ENCODE measurements at regions not wholly inside any gene's neighbourhood (a gene's known extent, or its start where the extent isn't known, plus 50 kb on each side); places are given as distances from the start of the nearest gene placed in this dataset.

- Histone ChIP-seq H3K18ac (ENCODE audit: low read length) (no peak overlapping the region), H3K4me2 (ENCODE audit: insufficient read depth, low read length, poor library complexity, severe bottlenecking) (no peak overlapping the region), H2BK15ac (ENCODE audit: low read length) (no peak overlapping the region), H4K91ac (ENCODE audit: low read depth, low read length, poor library complexity) (no peak overlapping the region), H3K36me3 (replicated peaks in 1 of 2; ENCODE audit: control insufficient read depth in 2 of 2, insufficient read depth in 2 of 2, low read length in 2 of 2) (no peaks in the 10 kb centered on the region), H3K9ac (ENCODE audit: low read depth, low read length, poor library complexity) (no peak overlapping the region), H4K8ac (ENCODE audit: low read depth, low read length) (no peak overlapping the region), H3K9me3 (replicated peaks in 1 of 2; ENCODE audit: control insufficient read depth in 2 of 2, insufficient read depth in 1 of 2, low read depth in 1 of 2, low read length in 2 of 2) (no peaks in the 10 kb centered on the region), H3K27ac (replicated peaks; ENCODE audit: low read length) (no peak overlapping the region), H3K4me1 (ENCODE audit: control insufficient read depth in 2 of 2, insufficient read depth in 1 of 2, low read depth in 1 of 2, low read length in 2 of 2) (peaks cover 0 to 5% of the 10 kb centered on the region in 2 donors), H3K27me3 (ENCODE audit: control insufficient read depth in 3 of 3, insufficient read depth in 3 of 3, low read depth in 1 of 3, low read length in 3 of 3) (no peaks in the 10 kb centered on the region), H3K23ac (ENCODE audit: low read depth, low read length, poor library complexity) (no peak overlapping the region), H3K4me3 (ENCODE audit: low read length in 2 of 2) (no peak overlapping the region), H2BK5ac (ENCODE audit: low read length) (no peak overlapping the region), H3K4ac (ENCODE audit: low read length) (no peak overlapping the region), H2BK12ac (ENCODE audit: low read length) (no peak overlapping the region), H2AK5ac (ENCODE audit: low read depth, low read length) (no peak overlapping the region), H2BK120ac (ENCODE audit: low read depth, low read length) (no peak overlapping the region), H3K14ac (ENCODE audit: low read length) (no peak overlapping the region), H2AFZ (ENCODE audit: low read length) (no peak overlapping the region), H3K79me1 (ENCODE audit: low read depth, low read length) (no peaks in the 10 kb centered on the region)
- DNase-seq (ENCODE audit: low spot score): no peak
- WGBS, 2 donors (ENCODE audit: extremely low coverage in 2 of 2, insufficient read length in 2 of 2, insufficient replicate concordance in 1 of 2): no CpG with 5 or more reads among the region's 4 CpGs
These were observed 274.4 kb downstream of the IPMK start for GRCh38 chr10:57993302-57993701.

- Histone ChIP-seq H2AK5ac (ENCODE audit: low read depth, low read length) (no peak overlapping the region), H3K27ac (replicated peaks; ENCODE audit: low read length) (no peak overlapping the region), H2BK15ac (ENCODE audit: low read length) (no peak overlapping the region), H3K18ac (ENCODE audit: low read length) (no peak overlapping the region), H2AFZ (ENCODE audit: low read length) (no peak overlapping the region), H3K27me3 (ENCODE audit: control insufficient read depth in 3 of 3, insufficient read depth in 3 of 3, low read depth in 1 of 3, low read length in 3 of 3) (no peaks in the 10 kb centered on the region), H4K8ac (ENCODE audit: low read depth, low read length) (no peak overlapping the region), H3K14ac (ENCODE audit: low read length) (no peak overlapping the region), H3K9ac (ENCODE audit: low read depth, low read length, poor library complexity) (no peak overlapping the region), H3K4me3 (ENCODE audit: low read length in 2 of 2) (no peak overlapping the region), H3K4ac (ENCODE audit: low read length) (no peak overlapping the region), H3K79me1 (ENCODE audit: low read depth, low read length) (no peaks in the 10 kb centered on the region), H2BK5ac (ENCODE audit: low read length) (no peak overlapping the region), H3K23ac (ENCODE audit: low read depth, low read length, poor library complexity) (no peak overlapping the region), H4K91ac (ENCODE audit: low read depth, low read length, poor library complexity) (no peak overlapping the region), H2BK12ac (ENCODE audit: low read length) (no peak overlapping the region), H3K9me3 (replicated peaks in 1 of 2; ENCODE audit: control insufficient read depth in 2 of 2, insufficient read depth in 1 of 2, low read depth in 1 of 2, low read length in 2 of 2) (no peaks in the 10 kb centered on the region), H3K4me1 (ENCODE audit: control insufficient read depth in 2 of 2, insufficient read depth in 1 of 2, low read depth in 1 of 2, low read length in 2 of 2) (peaks cover 0 to 5% of the 10 kb centered on the region in 2 donors), H3K36me3 (replicated peaks in 1 of 2; ENCODE audit: control insufficient read depth in 2 of 2, insufficient read depth in 2 of 2, low read length in 2 of 2) (no peaks in the 10 kb centered on the region), H3K4me2 (ENCODE audit: insufficient read depth, low read length, poor library complexity, severe bottlenecking) (no peak overlapping the region), H2BK120ac (ENCODE audit: low read depth, low read length) (no peak overlapping the region)
- no peak for DNase-seq (ENCODE audit: low spot score)
- WGBS, 2 donors (ENCODE audit: extremely low coverage in 2 of 2, insufficient read length in 2 of 2, insufficient replicate concordance in 1 of 2): no CpG with 5 or more reads among the region's 5 CpGs
These were observed 275.2 kb downstream of the IPMK start for GRCh38 chr10:57992321-57993077.

- Histone ChIP-seq H3K4me3 (ENCODE audit: low read length in 2 of 2) (no peak overlapping the region), H2AK5ac (ENCODE audit: low read depth, low read length) (no peak overlapping the region), H3K23ac (ENCODE audit: low read depth, low read length, poor library complexity) (no peak overlapping the region), H3K27me3 (ENCODE audit: control insufficient read depth in 3 of 3, insufficient read depth in 3 of 3, low read depth in 1 of 3, low read length in 3 of 3) (no peaks in the 10 kb centered on the region), H3K14ac (ENCODE audit: low read length) (no peak overlapping the region), H4K91ac (ENCODE audit: low read depth, low read length, poor library complexity) (no peak overlapping the region), H3K4me1 (ENCODE audit: control insufficient read depth in 2 of 2, insufficient read depth in 1 of 2, low read depth in 1 of 2, low read length in 2 of 2) (peaks cover 0 to 5% of the 10 kb centered on the region in 2 donors), H3K36me3 (replicated peaks in 1 of 2; ENCODE audit: control insufficient read depth in 2 of 2, insufficient read depth in 2 of 2, low read length in 2 of 2) (no peaks in the 10 kb centered on the region), H4K8ac (ENCODE audit: low read depth, low read length) (no peak overlapping the region), H2BK5ac (ENCODE audit: low read length) (no peak overlapping the region), H2BK15ac (ENCODE audit: low read length) (no peak overlapping the region), H3K9me3 (replicated peaks in 1 of 2; ENCODE audit: control insufficient read depth in 2 of 2, insufficient read depth in 1 of 2, low read depth in 1 of 2, low read length in 2 of 2) (no peaks in the 10 kb centered on the region), H3K4ac (ENCODE audit: low read length) (no peak overlapping the region), H3K79me1 (ENCODE audit: low read depth, low read length) (peaks cover under 1% of the 10 kb centered on the region), H2BK12ac (ENCODE audit: low read length) (no peak overlapping the region), H2BK120ac (ENCODE audit: low read depth, low read length) (no peak overlapping the region), H3K18ac (ENCODE audit: low read length) (no peak overlapping the region), H3K9ac (ENCODE audit: low read depth, low read length, poor library complexity) (no peak overlapping the region), H3K4me2 (ENCODE audit: insufficient read depth, low read length, poor library complexity, severe bottlenecking) (no peak overlapping the region), H2AFZ (ENCODE audit: low read length) (no peak overlapping the region), H3K27ac (replicated peaks; ENCODE audit: low read length) (no peak overlapping the region)
- no CpG with 5 or more reads among the region's 2 CpGs for WGBS, 2 donors (ENCODE audit: extremely low coverage in 2 of 2, insufficient read length in 2 of 2, insufficient replicate concordance in 1 of 2)
- DNase-seq (ENCODE audit: low spot score): no peak
These were observed 278.7 kb downstream of the IPMK start for GRCh38 chr10:57988964-57989363.

- Histone ChIP-seq H2AK5ac (ENCODE audit: low read depth, low read length) (no peak overlapping the region), H3K18ac (ENCODE audit: low read length) (no peak overlapping the region), H3K79me1 (ENCODE audit: low read depth, low read length) (peaks cover 1% of the 10 kb centered on the region), H3K4ac (ENCODE audit: low read length) (no peak overlapping the region), H2BK120ac (ENCODE audit: low read depth, low read length) (no peak overlapping the region), H3K4me2 (ENCODE audit: insufficient read depth, low read length, poor library complexity, severe bottlenecking) (no peak overlapping the region), H3K9me3 (replicated peaks in 1 of 2; ENCODE audit: control insufficient read depth in 2 of 2, insufficient read depth in 1 of 2, low read depth in 1 of 2, low read length in 2 of 2) (no peaks in the 10 kb centered on the region), H3K36me3 (replicated peaks in 1 of 2; ENCODE audit: control insufficient read depth in 2 of 2, insufficient read depth in 2 of 2, low read length in 2 of 2) (no peaks in the 10 kb centered on the region), H3K9ac (ENCODE audit: low read depth, low read length, poor library complexity) (no peak overlapping the region), H3K23ac (ENCODE audit: low read depth, low read length, poor library complexity) (no peak overlapping the region), H2BK15ac (ENCODE audit: low read length) (no peak overlapping the region), H3K27ac (replicated peaks; ENCODE audit: low read length) (no peak overlapping the region), H4K8ac (ENCODE audit: low read depth, low read length) (no peak overlapping the region), H3K14ac (ENCODE audit: low read length) (no peak overlapping the region), H2AFZ (ENCODE audit: low read length) (no peak overlapping the region), H2BK5ac (ENCODE audit: low read length) (no peak overlapping the region), H4K91ac (ENCODE audit: low read depth, low read length, poor library complexity) (no peak overlapping the region), H3K27me3 (ENCODE audit: control insufficient read depth in 3 of 3, insufficient read depth in 3 of 3, low read depth in 1 of 3, low read length in 3 of 3) (no peaks in the 10 kb centered on the region), H3K4me3 (ENCODE audit: low read length in 2 of 2) (no peak overlapping the region), H3K4me1 (ENCODE audit: control insufficient read depth in 2 of 2, insufficient read depth in 1 of 2, low read depth in 1 of 2, low read length in 2 of 2) (no peaks in the 10 kb centered on the region), H2BK12ac (ENCODE audit: low read length) (no peak overlapping the region)
- WGBS, 2 donors (ENCODE audit: extremely low coverage in 2 of 2, insufficient read length in 2 of 2, insufficient replicate concordance in 1 of 2): no CpG with 5 or more reads among the region's 6 CpGs
- no peak for DNase-seq (ENCODE audit: low spot score)
These were observed 280.5 kb downstream of the IPMK start for GRCh38 chr10:57987055-57987721.
